Islet precursor cell (in vitro differentiated cells): ENCODE measurements at regions not wholly inside any gene's neighbourhood (a gene's known extent, or its start where the extent isn't known, plus 50 kb on each side); places are given as distances from the start of the nearest gene placed in this dataset.

ENCODE experiments used
- DNase-seq: peaks from one replicate; pipeline ENCODE4 v3.0.0-alpha.2; 2018

GRCh38 chr2:43050866-43051265 is 175.5 kb downstream of the ZFP36L2 start:
- DNase-seq = no peak

GRCh38 chr2:43049836-43050801 is 176.3 kb downstream of the ZFP36L2 start:
- DNase-seq = no peak

GRCh38 chr2:43047187-43047780 is 179.1 kb downstream of the ZFP36L2 start:
- peak; percentile 54 for DNase-seq

GRCh38 chr2:43045866-43046265 is 180.5 kb downstream of the ZFP36L2 start:
- no peak for DNase-seq

GRCh38 chr2:43044093-43044681 is 182.2 kb downstream of the ZFP36L2 start:
- DNase-seq = no peak

- DNase-seq = no peak
Measured at GRCh38 chr2:43043553-43043870, 182.9 kb downstream of the ZFP36L2 start.

- DNase-seq = peak; percentile 100
Measured at GRCh38 chr2:43041661-43042360, 184.6 kb downstream of the ZFP36L2 start.

GRCh38 chr2:43041173-43041591 is 185.2 kb downstream of the ZFP36L2 start:
- peak; percentile 73 for DNase-seq

- no peak for DNase-seq
Measured at GRCh38 chr2:43040084-43040854, 186.1 kb downstream of the ZFP36L2 start.

GRCh38 chr2:43039376-43040080 is 186.9 kb downstream of the ZFP36L2 start:
- DNase-seq = peak; percentile 84

- no peak for DNase-seq
Measured at GRCh38 chr2:43038696-43039094, 187.7 kb downstream of the ZFP36L2 start.

GRCh38 chr2:43038034-43038695 is 188.2 kb downstream of the ZFP36L2 start:
- peak; percentile 96 for DNase-seq

- DNase-seq = no peak
Measured at GRCh38 chr2:43035922-43036321, 190.5 kb downstream of the ZFP36L2 start.

GRCh38 chr2:43034921-43035320 is 191.5 kb downstream of the ZFP36L2 start:
- DNase-seq = no peak

- DNase-seq = no peak
Measured at GRCh38 chr2:43034242-43034619, 192.2 kb downstream of the ZFP36L2 start.

- DNase-seq = no peak
Measured at GRCh38 chr2:43033466-43034241, 192.8 kb downstream of the ZFP36L2 start.

GRCh38 chr2:43033016-43033270 is 193.5 kb downstream of the ZFP36L2 start:
- no peak for DNase-seq

GRCh38 chr2:43032213-43033015 is 194.0 kb downstream of the ZFP36L2 start:
- DNase-seq = peak; percentile 83

GRCh38 chr2:43031471-43032212 is 194.8 kb downstream of the ZFP36L2 start:
- no peak for DNase-seq
